Liver (tissue), 8 donors: ENCODE measurements at regions not wholly inside any gene's neighbourhood (a gene's known extent, or its start where the extent isn't known, plus 50 kb on each side); places are given as distances from the start of the nearest gene placed in this dataset.

Experiments used
- DNase-seq: peaks from one replicate; pipeline ENCODE4 v3.0.0-alpha.2; 2017; ENCODE audit warnings: low spot score
- H3K27ac ChIP-seq, 2 donors: one replicate each; pipeline ENCODE4 v1.7.0; 2013; ENCODE audit warnings: inconsistent platforms in 2 of 2, low read length in 2 of 2, control low read depth in 1 of 2, low read depth in 1 of 2, mild to moderate bottlenecking in 1 of 2
- H3K27me3 ChIP-seq, 4 donors: one replicate each; pipeline versions ENCODE4 v1.6.1 to v1.7.0; 2013; ENCODE audit warnings: low read length in 3 of 4, inconsistent platforms in 1 of 4, mild to moderate bottlenecking in 1 of 4, moderate library complexity in 1 of 4; ENCODE audit not compliant: control insufficient read depth in 4 of 4, insufficient read depth in 4 of 4
- H3K36me3 ChIP-seq, 4 donors: one replicate each; pipeline versions ENCODE4 v1.6.1 to v1.7.0; 2013; ENCODE audit warnings: low read length in 3 of 4, mild to moderate bottlenecking in 3 of 4, low read depth in 1 of 4, moderate library complexity in 1 of 4; ENCODE audit not compliant: control insufficient read depth in 4 of 4, insufficient read depth in 3 of 4
- H3K4me1 ChIP-seq, 4 donors: one replicate each; pipeline versions ENCODE4 v1.6.1 to v1.7.0; 2013; ENCODE audit warnings: low read length in 3 of 4, mild to moderate bottlenecking in 3 of 4, moderate library complexity in 1 of 4; ENCODE audit not compliant: control insufficient read depth in 4 of 4, insufficient read depth in 4 of 4
- H3K4me3 ChIP-seq, 3 donors: one replicate each; pipeline versions ENCODE4 v1.6.1 to v1.7.0; 2013; ENCODE audit warnings: low read length in 3 of 3, control low read depth in 1 of 3, low read depth in 1 of 3, mild to moderate bottlenecking in 1 of 3
- H3K9ac ChIP-seq, 2 donors: one replicate each; pipeline ENCODE4 v1.7.0; 2013; ENCODE audit warnings: low read length in 2 of 2, mild to moderate bottlenecking in 2 of 2, moderate library complexity in 2 of 2, control low read depth in 1 of 2, low read depth in 1 of 2
- H3K9me3 ChIP-seq, 4 donors: one replicate each; pipeline versions ENCODE4 v1.6.1 to v1.7.0; 2013; ENCODE audit warnings: low read length in 3 of 4; ENCODE audit not compliant: control insufficient read depth in 4 of 4
- ATF3 ChIP-seq: IDR thresholded peaks from 2 replicates; pipeline ENCODE4 v1.6.1; 2016; ENCODE audit warnings: antibody characterized with exemption
- CTCF ChIP-seq: fragments of 150-350 bp; IDR thresholded peaks from 2 replicates; pipeline ENCODE4 v1.5.1; 2017; ENCODE audit warnings: improper control_type of control experiment, low read depth, low read length; ENCODE audit not compliant: missing input control
- EGR1 ChIP-seq, 2 donors: IDR thresholded peaks; 2 replicates each; pipeline ENCODE4 v1.6.1; 2016 to 2018; ENCODE audit warnings: antibody characterized with exemption in 2 of 2, low read depth in 2 of 2
- FOXA1 ChIP-seq: IDR thresholded peaks from 2 replicates; pipeline ENCODE4 v1.6.1; 2016; ENCODE audit warnings: antibody characterized with exemption
- GABPA ChIP-seq, 2 donors: IDR thresholded peaks in 1 of 2; conservative IDR thresholded peaks in 1 of 2; 2 replicates each; pipeline ENCODE4 v1.6.1; 2016; ENCODE audit warnings: antibody characterized with exemption in 2 of 2, mild to moderate bottlenecking in 1 of 2, moderate library complexity in 1 of 2
- HNF4A ChIP-seq, 2 donors: conservative IDR thresholded peaks; 2 replicates each; pipeline ENCODE4 v1.6.1; 2016; ENCODE audit warnings: antibody characterized with exemption in 2 of 2, mild to moderate bottlenecking in 2 of 2
- HNF4G ChIP-seq: IDR thresholded peaks from 2 replicates; pipeline ENCODE4 v1.6.1; 2016; ENCODE audit warnings: antibody characterized with exemption
- JUND ChIP-seq, 2 donors: IDR thresholded peaks; 2 replicates each; pipeline ENCODE4 v1.6.1; 2016; ENCODE audit warnings: antibody characterized with exemption in 2 of 2
- MAX ChIP-seq: IDR thresholded peaks from 2 replicates; pipeline ENCODE4 v1.6.1; 2016; ENCODE audit warnings: antibody characterized with exemption
- NR2F2 ChIP-seq: IDR thresholded peaks from 2 replicates; pipeline ENCODE4 v1.6.1; 2016; ENCODE audit warnings: antibody characterized with exemption
- RAD21 ChIP-seq, 2 donors: IDR thresholded peaks; 2 replicates each; pipeline ENCODE4 v1.6.1; 2016; ENCODE audit warnings: antibody characterized with exemption in 2 of 2, mild to moderate bottlenecking in 2 of 2
- REST ChIP-seq: IDR thresholded peaks from 2 replicates; pipeline ENCODE4 v1.6.1; 2016; ENCODE audit warnings: antibody characterized with exemption, mild to moderate bottlenecking
- RXRA ChIP-seq, 2 donors: IDR thresholded peaks; 2 replicates each; pipeline ENCODE4 v1.6.1; 2017 to 2018; ENCODE audit warnings: antibody characterized with exemption in 2 of 2, mild to moderate bottlenecking in 1 of 2
- SP1 ChIP-seq: IDR thresholded peaks from 2 replicates; pipeline ENCODE4 v1.6.1; 2018; ENCODE audit warnings: antibody characterized with exemption, mild to moderate bottlenecking
- TAF1 ChIP-seq: conservative IDR thresholded peaks from 2 replicates; pipeline ENCODE4 v1.6.1; 2016; ENCODE audit warnings: antibody characterized with exemption, mild to moderate bottlenecking
- YY1 ChIP-seq: IDR thresholded peaks from 2 replicates; pipeline ENCODE4 v1.6.1; 2016; ENCODE audit warnings: antibody characterized with exemption, mild to moderate bottlenecking
- ZBTB33 ChIP-seq: IDR thresholded peaks from 2 replicates; pipeline ENCODE4 v1.6.1; 2016; ENCODE audit warnings: antibody characterized with exemption
- WGBS: extraction: QIAGEN DNeasy Blood & Tissue Kit; methylation state at CpG from one replicate; pipeline ENCODE4 v1.1.7; 2013; 5-methylcytosine and 5-hydroxymethylcytosine counted together
- donor health status: healthy.
- donor health status: healthy.
- donor health status: healthy.
- donor health status: healthy.
- donor health status: healthy.

GRCh38 chr5:152905286-152905685 is 500.2 kb upstream of the NMUR2 start (continued):
- no peak for TF ChIP-seq CTCF

- no peak for DNase-seq
- Histone ChIP-seq H3K36me3 (no peaks in the 10 kb centered on the region), H3K9me3 (no peaks in the 10 kb centered on the region), H3K4me1 (peaks cover 1 to 5% (median 3%) of the 10 kb centered on the region in 4 donors), H3K9ac (peak overlapping the region in 1 of 2 donors; percentile 50), H3K27me3 (no peaks in the 10 kb centered on the region), H3K4me3 (peak overlapping the region in 2 of 3 donors; percentile 1 to 14), H3K27ac (peak overlapping the region; percentile 56 to 70)
- 47% methylated on average over 5 of the region's 5 CpGs for WGBS
- TF ChIP-seq HNF4A (conservative IDR thresholded peaks at IDR 0.05): peak in 1 of 2 donors; percentile 37
- no peak for TF ChIP-seq NR2F2
- peak; percentile 30 for TF ChIP-seq ZBTB33
- peak in 1 of 2 donors; percentile 77 for TF ChIP-seq RAD21 (IDR thresholded peaks at IDR 0.05)
- TF ChIP-seq CTCF: peak; percentile 27
- TF ChIP-seq FOXA1: no peak
- peak in 1 of 2 donors; percentile 92 for TF ChIP-seq RXRA (IDR thresholded peaks at IDR 0.05)
- TF ChIP-seq GABPA (IDR thresholded peaks at IDR 0.05 in 1 of 2, conservative IDR thresholded peaks at IDR 0.05 in 1 of 2): peak in 1 of 2 donors; percentile 23
- TF ChIP-seq HNF4G: no peak
- TF ChIP-seq JUND (IDR thresholded peaks at IDR 0.05): peak in 1 of 2 donors; percentile 29
- TF ChIP-seq SP1: peak; percentile 25
- peak; percentile 25 for TF ChIP-seq REST
- no peak for TF ChIP-seq ATF3
- no peak for TF ChIP-seq EGR1 (IDR thresholded peaks at IDR 0.05; ENCODE audit: low read depth in 2 of 2)
- peak; percentile 50 for TF ChIP-seq YY1
- TF ChIP-seq TAF1: no peak
- TF ChIP-seq MAX: no peak
These were observed 502.6 kb upstream of the NMUR2 start for GRCh38 chr5:152907488-152908245.
